ENCODE measurements at regions not wholly inside any gene's neighbourhood (a gene's known extent, or its start where the extent isn't known, plus 50 kb on each side); places are given as distances from the start of the nearest gene placed in this dataset.

DNA sequence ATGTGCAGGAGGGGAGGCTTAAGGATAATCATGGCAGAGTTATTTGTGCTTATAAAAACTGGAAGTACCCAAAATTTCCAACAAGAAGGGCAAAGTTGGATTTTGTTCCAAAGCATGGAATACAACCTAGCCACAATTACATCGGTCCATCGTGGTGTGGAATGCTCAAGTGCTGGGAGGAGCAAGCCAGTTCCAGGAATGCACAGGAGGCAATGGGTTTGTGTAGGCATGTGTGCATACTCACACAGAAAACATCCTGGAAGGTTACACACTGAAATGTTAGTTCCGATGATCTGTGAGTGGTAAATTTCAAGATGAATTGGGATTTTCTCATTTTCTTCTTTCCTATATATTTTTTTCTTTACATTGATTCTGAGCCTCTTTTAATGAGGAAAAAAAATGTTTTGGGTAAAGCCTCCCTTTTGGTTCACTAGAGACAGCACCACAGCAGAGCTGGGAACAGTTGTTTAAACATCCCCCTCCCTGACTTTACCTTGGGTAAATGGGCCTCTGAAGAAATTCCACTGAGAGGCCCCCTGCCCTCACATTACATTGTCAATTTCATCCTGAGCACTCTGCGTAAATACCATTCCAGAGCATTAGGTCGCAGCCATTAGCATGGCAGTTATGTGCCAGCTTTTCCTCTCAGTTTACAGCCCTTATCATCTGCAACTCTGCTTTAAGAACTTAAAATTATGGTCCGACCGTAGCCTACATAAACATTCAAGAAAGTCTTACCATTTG is 122.0 kb downstream of the UQCRFS1 start (continued):
- TF ChIP-seq CEBPB (IDR thresholded peaks at IDR 0.05; ENCODE audit: borderline replicate concordance in 1 of 2, low read depth in 2 of 2, low read length in 2 of 2), result no peak
- no peak for TF ChIP-seq KDM1A (IDR thresholded peaks at IDR 0.05; ENCODE audit: borderline replicate concordance)
- TF ChIP-seq SPI1 (IDR thresholded peaks at IDR 0.05; ENCODE audit: borderline replicate concordance, insufficient read depth, low read depth, low read length), result no peak
- no peak for TF ChIP-seq BRCA1 (IDR thresholded peaks at IDR 0.05; ENCODE audit: low read depth, low read length)
- TF ChIP-seq YBX1 (IDR thresholded peaks at IDR 0.05), result no peak
- no peak for TF ChIP-seq TBL1XR1 (IDR thresholded peaks at IDR 0.05; ENCODE audit: low read depth, low read length)

DNA sequence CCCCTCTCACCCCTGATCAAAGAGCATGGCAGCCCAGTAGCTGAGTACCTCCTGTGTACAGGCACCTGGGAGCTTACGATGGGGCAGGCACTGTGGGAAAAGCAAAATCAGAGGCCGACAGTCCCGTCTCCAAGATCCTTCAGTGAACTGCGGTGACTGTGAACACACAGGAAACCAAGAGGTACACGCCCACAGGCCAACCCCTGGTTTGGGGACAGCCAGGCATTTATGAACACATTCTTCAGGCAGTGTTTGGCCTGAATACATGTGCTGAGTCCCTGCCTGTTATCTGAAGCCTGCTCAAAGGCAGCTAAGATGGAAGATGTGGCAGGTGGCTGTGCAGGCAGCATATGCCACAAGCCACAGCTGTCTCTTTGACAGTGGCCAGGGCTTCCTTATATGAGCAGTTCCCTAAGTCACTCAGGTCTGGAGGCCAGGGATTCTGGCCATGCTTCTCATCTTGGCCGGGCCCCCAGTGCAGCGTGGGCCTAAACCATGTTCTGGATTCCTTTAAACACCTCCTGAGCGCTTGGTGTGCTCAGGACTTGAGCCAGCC is 123.6 kb downstream of the UQCRFS1 start:
- BruUV-seq (replicated peaks), result no TSS peak
- no peak for TF ChIP-seq TCF12 (IDR thresholded peaks at IDR 0.05; ENCODE audit: low read depth, low read length)
- no peak for TF ChIP-seq NRF1 (conservative IDR thresholded peaks at IDR 0.05; ENCODE audit: low read depth, low read length)
- no peak for TF ChIP-seq RELA (IDR thresholded peaks at IDR 0.05; ENCODE audit: borderline replicate concordance, partially characterized antibody)
- TF ChIP-seq KDM1A (IDR thresholded peaks at IDR 0.05; ENCODE audit: borderline replicate concordance), result no peak
- TF ChIP-seq, protein P1, sequence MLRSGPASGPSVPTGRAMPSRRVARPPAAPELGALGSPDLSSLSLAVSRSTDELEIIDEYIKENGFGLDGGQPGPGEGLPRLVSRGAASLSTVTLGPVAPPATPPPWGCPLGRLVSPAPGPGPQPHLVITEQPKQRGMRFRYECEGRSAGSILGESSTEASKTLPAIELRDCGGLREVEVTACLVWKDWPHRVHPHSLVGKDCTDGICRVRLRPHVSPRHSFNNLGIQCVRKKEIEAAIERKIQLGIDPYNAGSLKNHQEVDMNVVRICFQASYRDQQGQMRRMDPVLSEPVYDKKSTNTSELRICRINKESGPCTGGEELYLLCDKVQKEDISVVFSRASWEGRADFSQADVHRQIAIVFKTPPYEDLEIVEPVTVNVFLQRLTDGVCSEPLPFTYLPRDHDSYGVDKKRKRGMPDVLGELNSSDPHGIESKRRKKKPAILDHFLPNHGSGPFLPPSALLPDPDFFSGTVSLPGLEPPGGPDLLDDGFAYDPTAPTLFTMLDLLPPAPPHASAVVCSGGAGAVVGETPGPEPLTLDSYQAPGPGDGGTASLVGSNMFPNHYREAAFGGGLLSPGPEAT (IDR thresholded peaks at IDR 0.05; ENCODE audit: low read depth), result no peak
- no peak for TF ChIP-seq NBN (IDR thresholded peaks at IDR 0.05)
- TF ChIP-seq, protein P2, sequence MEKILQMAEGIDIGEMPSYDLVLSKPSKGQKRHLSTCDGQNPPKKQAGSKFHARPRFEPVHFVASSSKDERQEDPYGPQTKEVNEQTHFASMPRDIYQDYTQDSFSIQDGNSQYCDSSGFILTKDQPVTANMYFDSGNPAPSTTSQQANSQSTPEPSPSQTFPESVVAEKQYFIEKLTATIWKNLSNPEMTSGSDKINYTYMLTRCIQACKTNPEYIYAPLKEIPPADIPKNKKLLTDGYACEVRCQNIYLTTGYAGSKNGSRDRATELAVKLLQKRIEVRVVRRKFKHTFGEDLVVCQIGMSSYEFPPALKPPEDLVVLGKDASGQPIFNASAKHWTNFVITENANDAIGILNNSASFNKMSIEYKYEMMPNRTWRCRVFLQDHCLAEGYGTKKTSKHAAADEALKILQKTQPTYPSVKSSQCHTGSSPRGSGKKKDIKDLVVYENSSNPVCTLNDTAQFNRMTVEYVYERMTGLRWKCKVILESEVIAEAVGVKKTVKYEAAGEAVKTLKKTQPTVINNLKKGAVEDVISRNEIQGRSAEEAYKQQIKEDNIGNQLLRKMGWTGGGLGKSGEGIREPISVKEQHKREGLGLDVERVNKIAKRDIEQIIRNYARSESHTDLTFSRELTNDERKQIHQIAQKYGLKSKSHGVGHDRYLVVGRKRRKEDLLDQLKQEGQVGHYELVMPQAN (conservative IDR thresholded peaks at IDR 0.05), result no peak
- TF ChIP-seq, protein P3, sequence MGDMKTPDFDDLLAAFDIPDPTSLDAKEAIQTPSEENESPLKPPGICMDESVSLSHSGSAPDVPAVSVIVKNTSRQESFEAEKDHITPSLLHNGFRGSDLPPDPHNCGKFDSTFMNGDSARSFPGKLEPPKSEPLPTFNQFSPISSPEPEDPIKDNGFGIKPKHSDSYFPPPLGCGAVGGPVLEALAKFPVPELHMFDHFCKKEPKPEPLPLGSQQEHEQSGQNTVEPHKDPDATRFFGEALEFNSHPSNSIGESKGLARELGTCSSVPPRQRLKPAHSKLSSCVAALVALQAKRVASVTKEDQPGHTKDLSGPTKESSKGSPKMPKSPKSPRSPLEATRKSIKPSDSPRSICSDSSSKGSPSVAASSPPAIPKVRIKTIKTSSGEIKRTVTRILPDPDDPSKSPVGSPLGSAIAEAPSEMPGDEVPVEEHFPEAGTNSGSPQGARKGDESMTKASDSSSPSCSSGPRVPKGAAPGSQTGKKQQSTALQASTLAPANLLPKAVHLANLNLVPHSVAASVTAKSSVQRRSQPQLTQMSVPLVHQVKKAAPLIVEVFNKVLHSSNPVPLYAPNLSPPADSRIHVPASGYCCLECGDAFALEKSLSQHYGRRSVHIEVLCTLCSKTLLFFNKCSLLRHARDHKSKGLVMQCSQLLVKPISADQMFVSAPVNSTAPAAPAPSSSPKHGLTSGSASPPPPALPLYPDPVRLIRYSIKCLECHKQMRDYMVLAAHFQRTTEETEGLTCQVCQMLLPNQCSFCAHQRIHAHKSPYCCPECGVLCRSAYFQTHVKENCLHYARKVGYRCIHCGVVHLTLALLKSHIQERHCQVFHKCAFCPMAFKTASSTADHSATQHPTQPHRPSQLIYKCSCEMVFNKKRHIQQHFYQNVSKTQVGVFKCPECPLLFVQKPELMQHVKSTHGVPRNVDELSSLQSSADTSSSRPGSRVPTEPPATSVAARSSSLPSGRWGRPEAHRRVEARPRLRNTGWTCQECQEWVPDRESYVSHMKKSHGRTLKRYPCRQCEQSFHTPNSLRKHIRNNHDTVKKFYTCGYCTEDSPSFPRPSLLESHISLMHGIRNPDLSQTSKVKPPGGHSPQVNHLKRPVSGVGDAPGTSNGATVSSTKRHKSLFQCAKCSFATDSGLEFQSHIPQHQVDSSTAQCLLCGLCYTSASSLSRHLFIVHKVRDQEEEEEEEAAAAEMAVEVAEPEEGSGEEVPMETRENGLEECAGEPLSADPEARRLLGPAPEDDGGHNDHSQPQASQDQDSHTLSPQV (IDR thresholded peaks at IDR 0.05), result no peak
- TF ChIP-seq SMAD5 (IDR thresholded peaks at IDR 0.05; ENCODE audit: low read depth), result no peak
- no peaks in the 10 kb centered on the region for H3K79me2 ChIP-seq (ENCODE audit: control insufficient read depth, insufficient read depth, low read length)
- 19% methylated on average over 8 of the region's 8 CpGs for WGBS (ENCODE audit: insufficient coverage, insufficient replicate concordance, low lambda C conversion rate, missing lambda C conversion rate)
- H4K20me1 ChIP-seq (ENCODE audit: control insufficient read depth, insufficient read depth), result no peaks in the 10 kb centered on the region
- no peak for FAIRE-seq
- in situ Hi-C loops (cut with MboI) (no loop called here), intact Hi-C loops (cut with micrococcal nuclease; ENCODE audit: unreplicated experiment) (no loop called here)
- no peak overlapping the region for H3K27ac ChIP-seq (ENCODE audit: control insufficient read depth, insufficient read depth)
- ChIA-PET SMC1A (ENCODE audit: uncharacterized antibody, unreplicated experiment) (no interaction called here), RAD21 (ENCODE audit: unreplicated experiment) (no interaction called here), POLR2A (no interaction called here), CTCF (no interaction called here)
- H3K36me3 ChIP-seq (ENCODE audit: control insufficient read depth in 2 of 2, insufficient read depth in 2 of 2, low read length in 1 of 2), result no peaks in the 10 kb centered on the region
- no peak overlapping the region for H2AFZ ChIP-seq (ENCODE audit: control insufficient read depth, low read depth, low read length)
- H3K9me3 ChIP-seq (replicated peaks; ENCODE audit: control insufficient read depth, insufficient read depth, low read length), result no peaks in the 10 kb centered on the region; the same call in 2 of the 3 replicates
- H3K4me2 ChIP-seq (ENCODE audit: control insufficient read depth, insufficient read depth), result no peak overlapping the region
- no peak overlapping the region for H3K9ac ChIP-seq (ENCODE audit: control insufficient read depth, insufficient read depth, low read length)
- ATAC-seq, result no peak
- H3K4me1 ChIP-seq (ENCODE audit: control insufficient read depth, insufficient read depth, low read length), result no peaks in the 10 kb centered on the region
- H3K27me3 ChIP-seq (replicated peaks in 1 of 2; ENCODE audit: control insufficient read depth in 2 of 2, insufficient read depth in 2 of 2, low read length in 1 of 2), result no peaks in the 10 kb centered on the region
- H3K4me3 ChIP-seq, result no peak overlapping the region
- no peak for DNase-seq (ENCODE audit: low read depth, low spot score)
